GM21723 (cell line): ENCODE measurements at regions not wholly inside any gene's neighbourhood (a gene's known extent, or its start where the extent isn't known, plus 50 kb on each side); places are given as distances from the start of the nearest gene placed in this dataset.
"Not testable (repeated sequence)": the region's sequence is repeated elsewhere in the genome, so short reads cannot be mapped to it uniquely, and the experiment has no call there.

Source experiments
- ATAC-seq: cut with Tn5 transposase; IDR thresholded peaks from one replicate; pipeline ENCODE4 v1.9.1; 2021; ENCODE audit warnings: mild to moderate bottlenecking, moderate library complexity; ENCODE audit not compliant: unreplicated experiment

GRCh38 chr2:114248648-114249047 lies 193.8 kb upstream of the DPP10 start:
- ATAC-seq = no peak

GRCh38 chr2:114252713-114253112 lies 189.7 kb upstream of the DPP10 start:
- ATAC-seq = no peak

- no peak for ATAC-seq
Measured at GRCh38 chr2:114254875-114255274, 187.6 kb upstream of the DPP10 start.

GRCh38 chr2:114259389-114259788 lies 183.1 kb upstream of the DPP10 start:
- no peak for ATAC-seq

- ATAC-seq = no peak
Measured at GRCh38 chr2:114261366-114261765, 181.1 kb upstream of the DPP10 start.

GRCh38 chr2:114265261-114265660 lies 177.2 kb upstream of the DPP10 start:
- no peak for ATAC-seq

- ATAC-seq = no peak
Measured at GRCh38 chr2:114274957-114275356, 167.5 kb upstream of the DPP10 start.

- ATAC-seq = no peak
Measured at GRCh38 chr2:114281188-114281587, 161.3 kb upstream of the DPP10 start.

- ATAC-seq = no peak
Measured at GRCh38 chr2:114283774-114284173, 158.7 kb upstream of the DPP10 start.

- ATAC-seq = no peak
Measured at GRCh38 chr2:114286438-114286837, 156.0 kb upstream of the DPP10 start.

GRCh38 chr2:114293355-114293754 lies 149.1 kb upstream of the DPP10 start:
- ATAC-seq = no peak

- ATAC-seq = no peak
Measured at GRCh38 chr2:114294741-114295140, 147.7 kb upstream of the DPP10 start.

GRCh38 chr2:114300351-114300750 lies 142.1 kb upstream of the DPP10 start:
- not testable (repeated sequence) for ATAC-seq

GRCh38 chr2:114316532-114317300 lies 125.7 kb upstream of the DPP10 start:
- no peak for ATAC-seq

- no peak for ATAC-seq
Measured at GRCh38 chr2:114330594-114330993, 111.8 kb upstream of the DPP10 start.

GRCh38 chr2:114331934-114332333 lies 110.5 kb upstream of the DPP10 start:
- no peak for ATAC-seq

GRCh38 chr2:114345246-114345645 lies 97.2 kb upstream of the DPP10 start:
- ATAC-seq = no peak

GRCh38 chr2:114346658-114347057 lies 95.8 kb upstream of the DPP10 start:
- no peak for ATAC-seq

- ATAC-seq = no peak
Measured at GRCh38 chr2:114350186-114350725, 92.2 kb upstream of the DPP10 start.

- no peak for ATAC-seq
Measured at GRCh38 chr2:114352988-114353387, 89.5 kb upstream of the DPP10 start.

- no peak for ATAC-seq
Measured at GRCh38 chr2:114354199-114354598, 88.2 kb upstream of the DPP10 start.

- ATAC-seq = no peak
Measured at GRCh38 chr2:114368705-114369104, 73.7 kb upstream of the DPP10 start.

GRCh38 chr2:114371721-114372120 lies 70.7 kb upstream of the DPP10 start:
- ATAC-seq = not testable (repeated sequence)
